Endothelial cell of umbilical vein (primary cell): ENCODE measurements at regions not wholly inside any gene's neighbourhood (a gene's known extent, or its start where the extent isn't known, plus 50 kb on each side); places are given as distances from the start of the nearest gene placed in this dataset.

Experiments used
- BruUV-seq: library from RNA; stranded (reverse); fragments of 400-500 nt; replicated peaks from 2 replicates; lab custom pipeline; 2021; lab: Mats Ljungman, UMichigan
- CTCF ChIA-PET: fragments of 300-600, 350-600 bp; sonication (Branson Sonifier 250); formaldehyde crosslinking; loops from one replicate; lab custom pipeline; 2021; ENCODE audit warnings: antibody characterized with exemption, inconsistent platforms; lab: Charles Lee
- POLR2A ChIA-PET: fragments of 300-600, 350-600 bp; sonication (Branson Sonifier 250); formaldehyde crosslinking; loops from one replicate; lab custom pipeline; 2021; ENCODE audit warnings: antibody characterized with exemption, inconsistent platforms; lab: Charles Lee
- DNase-seq: peaks from one replicate; pipeline ENCODE4 v3.0.0-alpha.2; 2011; ENCODE audit warnings: low read depth, low spot score
- FAIRE-seq: peaks from 2 replicates; lab custom pipeline; 2011; peaks lifted over from hg19 to GRCh38; lab: Jason Lieb, UNC
- H2AFZ ChIP-seq: 2 replicates; pipeline ENCODE4 v1.6.0; 2012; ENCODE audit warnings: low read depth, low read length, control low read depth, inconsistent platforms
- H3K27ac ChIP-seq: 2 replicates; pipeline ENCODE4 v1.5.1; 2011; ENCODE audit warnings: low read depth, mild to moderate bottlenecking, control low read depth, low read length, moderate library complexity; ENCODE audit not compliant: insufficient read depth
- H3K27me3 ChIP-seq, 2 experiments: 2 replicates each; pipeline versions ENCODE4 v1.6.0 to v1.6.1; 2011; ENCODE audit warnings: low read length in 2 of 2, mixed read lengths in 1 of 2; ENCODE audit not compliant: control insufficient read depth in 2 of 2, insufficient read depth in 2 of 2
- H3K36me3 ChIP-seq, 2 experiments: 2 replicates in 1 of 2; 3 replicates in 1 of 2; pipeline ENCODE4 v1.5.1; 2011; ENCODE audit warnings: low read length in 2 of 2, mild to moderate bottlenecking in 1 of 2, moderate library complexity in 1 of 2; ENCODE audit not compliant: control insufficient read depth in 2 of 2, insufficient read depth in 2 of 2; ENCODE audit errors: extremely low read depth in 1 of 2
- H3K4me1 ChIP-seq: 3 replicates; pipeline ENCODE4 v1.5.1; 2011; ENCODE audit warnings: mild to moderate bottlenecking, low read length; ENCODE audit not compliant: control insufficient read depth, insufficient read depth; ENCODE audit errors: extremely low read depth
- H3K4me2 ChIP-seq: 2 replicates; pipeline ENCODE4 v1.6.1; 2011; ENCODE audit warnings: low read length, control low read depth, mixed read lengths; ENCODE audit not compliant: insufficient read depth
- H3K4me3 ChIP-seq, 3 experiments: fragments of 200-600 bp in 1 of 3; sonication (generic), shearing (Covaris generic) in 1 of 3; replicated peaks in 1 of 3; 2 replicates each; pipeline ENCODE4 v1.5.1; 2011 to 2016; ENCODE audit warnings: control low read depth in 3 of 3, low read length in 3 of 3, mild to moderate bottlenecking in 2 of 3, inconsistent platforms in 1 of 3, low read depth in 1 of 3, moderate library complexity in 1 of 3; ENCODE audit not compliant: insufficient read depth in 1 of 3
- H3K79me2 ChIP-seq: 2 replicates; pipeline ENCODE4 v1.6.0; 2012; ENCODE audit warnings: low read length, inconsistent platforms; ENCODE audit not compliant: control insufficient read depth, insufficient read depth
- H3K9ac ChIP-seq: replicated peaks from 2 replicates; pipeline ENCODE3; 2011; ENCODE audit warnings: low read length, control low read depth; ENCODE audit not compliant: insufficient read depth; ENCODE audit errors: extremely low read depth
- H3K9me1 ChIP-seq: replicated peaks from 3 replicates; pipeline ENCODE4 v1.6.0; 2011; ENCODE audit warnings: mild to moderate bottlenecking, low read length; ENCODE audit not compliant: control insufficient read depth, insufficient read depth; ENCODE audit errors: extremely low read depth
- H3K9me3 ChIP-seq: replicated peaks from 2 replicates; pipeline ENCODE4 v1.5.1; 2012; ENCODE audit warnings: low read length, inconsistent platforms; ENCODE audit not compliant: control insufficient read depth, insufficient read depth
- H4K20me1 ChIP-seq: replicated peaks from 2 replicates; pipeline ENCODE3; 2011; ENCODE audit warnings: mild to moderate bottlenecking, low read length; ENCODE audit not compliant: control insufficient read depth, insufficient read depth; ENCODE audit errors: extremely low read depth
- EZH2 ChIP-seq: IDR thresholded peaks from 2 replicates; pipeline ENCODE4 v1.6.1; 2012; ENCODE audit warnings: borderline replicate concordance, low read depth, mild to moderate bottlenecking, moderate library complexity, low read length, inconsistent platforms; ENCODE audit not compliant: severe bottlenecking
- FOS ChIP-seq: IDR thresholded peaks from 2 replicates; pipeline ENCODE4 v1.6.1; 2011; ENCODE audit warnings: mild to moderate bottlenecking, low read length, moderate library complexity, borderline replicate concordance; ENCODE audit not compliant: insufficient read depth
- GATA2 ChIP-seq: IDR thresholded peaks from 2 replicates; pipeline ENCODE4 v1.7.0; 2011; ENCODE audit warnings: low read depth, mild to moderate bottlenecking, moderate library complexity, mixed read lengths, low read length; ENCODE audit not compliant: insufficient read length, insufficient read depth
- JUN ChIP-seq: IDR thresholded peaks from 2 replicates; pipeline ENCODE4 v1.6.1; 2011; ENCODE audit warnings: borderline replicate concordance, low read depth; ENCODE audit not compliant: insufficient read length, insufficient read depth
- MAX ChIP-seq: IDR thresholded peaks from 2 replicates; pipeline ENCODE4 v1.6.1; 2011; ENCODE audit not compliant: insufficient read depth, insufficient read length
- MYC ChIP-seq: IDR thresholded peaks from one replicate; pipeline ENCODE4 v1.6.1; 2011; ENCODE audit warnings: mild to moderate bottlenecking, low read depth, low read length
- POLR2A ChIP-seq: IDR thresholded peaks from 2 replicates; pipeline ENCODE4 v1.6.1; 2012; ENCODE audit warnings: low read depth, mild to moderate bottlenecking, control low read depth, low read length
- POLR2AphosphoS5 ChIP-seq: IDR thresholded peaks from 2 replicates; pipeline ENCODE4 v1.6.1; 2012; ENCODE audit warnings: low read depth, mild to moderate bottlenecking, control low read depth, low read length, moderate library complexity; ENCODE audit not compliant: insufficient read depth
- dilution Hi-C: fragments of 300-500 bp; cut with MboI; formaldehyde crosslinking; loops from one replicate; pipeline ENCODE4 v1.15.0; 2019; ENCODE audit warnings: low sequenced_read_pairs; ENCODE audit not compliant: extremely low pct_ligation_motif_present
- intact Hi-C: fragments of 100-400 bp; cut with micrococcal nuclease; formaldehyde crosslinking; loops from one replicate; pipeline ENCODE4 v1.10.0; 2022
- TF ChIP-seq, protein P1 (sequence below), 2 donors: IDR thresholded peaks; 1 replicate in 1 of 2; 2 replicates in 1 of 2; pipeline ENCODE4 v1.5.1; 2011; ENCODE audit warnings: low read length in 2 of 2, mild to moderate bottlenecking in 2 of 2, moderate library complexity in 2 of 2, control low read depth in 1 of 2, inconsistent platforms in 1 of 2, low read depth in 1 of 2; ENCODE audit not compliant: insufficient read depth in 1 of 2; ENCODE audit errors: extremely low read depth in 1 of 2

DNA sequence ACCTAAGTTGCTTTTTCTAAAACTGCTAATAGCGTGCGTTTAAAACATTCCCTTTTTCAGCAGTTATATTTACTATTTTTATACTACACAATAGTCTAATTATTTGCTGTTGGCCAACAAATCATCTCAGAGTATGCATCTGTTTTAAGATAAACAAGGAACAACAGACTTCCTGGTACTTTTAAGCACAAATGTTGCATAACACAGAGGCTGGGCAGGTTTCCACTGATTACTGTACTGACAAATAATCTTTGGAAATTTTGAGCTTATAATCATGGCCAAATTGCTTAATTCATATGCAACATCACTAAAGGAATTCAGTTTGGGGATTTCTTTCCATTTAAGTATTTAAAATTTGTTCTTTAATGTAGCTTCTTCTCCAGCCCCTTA lies 737.4 kb upstream of the SALL3 start:
- POLR2A ChIA-PET: no interaction called here
- Histone ChIP-seq H3K27ac (no peak overlapping the region), H3K4me2 (no peak overlapping the region), H3K4me1 (no peaks in the 10 kb centered on the region), H2AFZ (no peak overlapping the region), H3K36me3 (no peaks in the 10 kb centered on the region), H3K79me2 (no peaks in the 10 kb centered on the region), H3K27me3 (no peaks in the 10 kb centered on the region), H3K9me1 (no peaks in the 10 kb centered on the region), H3K9me3 (peaks cover 11% of the 10 kb centered on the region), H3K4me3 (no peak overlapping the region), H3K9ac (no peak overlapping the region), H4K20me1 (no peaks in the 10 kb centered on the region)
- intact Hi-C loops (no loop called here), dilution Hi-C loops (no loop called here)
- DNase-seq (no peak), FAIRE-seq (no peak)
- CTCF ChIA-PET: interaction anchor here (1.0 kb wide), 1 partner anchor 45 kb away, joined by 3 read pairs; no protein-coding TSS in a partner anchor
- no TSS peak for BruUV-seq
- TF ChIP-seq MYC (no peak), JUN (no peak), GATA2 (no peak), POLR2AphosphoS5 (no peak), FOS (no peak), EZH2 (no peak), POLR2A (no peak), MAX (no peak)
- TF ChIP-seq, protein P1, sequence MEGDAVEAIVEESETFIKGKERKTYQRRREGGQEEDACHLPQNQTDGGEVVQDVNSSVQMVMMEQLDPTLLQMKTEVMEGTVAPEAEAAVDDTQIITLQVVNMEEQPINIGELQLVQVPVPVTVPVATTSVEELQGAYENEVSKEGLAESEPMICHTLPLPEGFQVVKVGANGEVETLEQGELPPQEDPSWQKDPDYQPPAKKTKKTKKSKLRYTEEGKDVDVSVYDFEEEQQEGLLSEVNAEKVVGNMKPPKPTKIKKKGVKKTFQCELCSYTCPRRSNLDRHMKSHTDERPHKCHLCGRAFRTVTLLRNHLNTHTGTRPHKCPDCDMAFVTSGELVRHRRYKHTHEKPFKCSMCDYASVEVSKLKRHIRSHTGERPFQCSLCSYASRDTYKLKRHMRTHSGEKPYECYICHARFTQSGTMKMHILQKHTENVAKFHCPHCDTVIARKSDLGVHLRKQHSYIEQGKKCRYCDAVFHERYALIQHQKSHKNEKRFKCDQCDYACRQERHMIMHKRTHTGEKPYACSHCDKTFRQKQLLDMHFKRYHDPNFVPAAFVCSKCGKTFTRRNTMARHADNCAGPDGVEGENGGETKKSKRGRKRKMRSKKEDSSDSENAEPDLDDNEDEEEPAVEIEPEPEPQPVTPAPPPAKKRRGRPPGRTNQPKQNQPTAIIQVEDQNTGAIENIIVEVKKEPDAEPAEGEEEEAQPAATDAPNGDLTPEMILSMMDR (IDR thresholded peaks at IDR 0.05; ENCODE audit: extremely low read depth in 1 of 2, insufficient read depth in 1 of 2, low read depth in 1 of 2, low read length in 2 of 2): no peak
